Ascending aorta (tissue), 2 donors: ENCODE measurements at regions not wholly inside any gene's neighbourhood (a gene's known extent, or its start where the extent isn't known, plus 50 kb on each side); places are given as distances from the start of the nearest gene placed in this dataset.
A peak's percentile ranks its signal among the peaks of the same experiment; 100 is the strongest.
"Not testable (repeated sequence)": the region's sequence is repeated elsewhere in the genome, so short reads cannot be mapped to it uniquely, and the experiment has no call there.

Experiments used
- DNase-seq, 2 donors: peaks; one replicate each; pipeline ENCODE4 v3.0.0-alpha.2; 2019; ENCODE audit warnings: low spot score in 2 of 2
- H3K27ac ChIP-seq, 2 donors: fragments of 200-600 bp; sonication (generic); one replicate each; pipeline ENCODE4 v1.5.1; 2016 to 2017; ENCODE audit warnings: mild to moderate bottlenecking in 1 of 2
- H3K27me3 ChIP-seq: fragments of 200-600 bp; sonication (generic); one replicate; pipeline ENCODE4 v1.5.1; 2017
- H3K36me3 ChIP-seq, 2 donors: fragments of 200-600 bp; sonication (generic); one replicate each; pipeline ENCODE4 v1.5.1; 2016
- H3K4me1 ChIP-seq, 2 donors: fragments of 200-600 bp; sonication (generic); one replicate each; pipeline ENCODE4 v1.5.1; 2016 to 2017; ENCODE audit warnings: mild to moderate bottlenecking in 1 of 2
- H3K4me3 ChIP-seq, 2 donors: fragments of 200-600 bp; sonication (generic); one replicate each; pipeline ENCODE4 v1.5.1; 2016 to 2017; ENCODE audit warnings: mild to moderate bottlenecking in 1 of 2
- H3K9me3 ChIP-seq, 2 donors: fragments of 200-600 bp; sonication (generic); one replicate each; pipeline ENCODE4 v1.5.1; 2016
- CTCF ChIP-seq, 3 experiments: fragments of 200-600 bp in 2 of 3; fragments of 450-650 bp in 1 of 3; sonication (generic) in 2 of 3; IDR thresholded peaks; one replicate each; pipeline ENCODE4 v1.5.1; 2016 to 2019; ENCODE audit warnings: antibody characterized with exemption in 3 of 3, mild to moderate bottlenecking in 1 of 3, moderate library complexity in 1 of 3
- intact Hi-C: fragments of 100-400 bp; cut with DNase I; formaldehyde crosslinking; loops from one replicate; pipeline ENCODE4 v1.15.1; 2023

GRCh38 chr4:184335520-184335919 lies 117.8 kb upstream of the ENPP6 start:
- DNase-seq: no peak
- TF ChIP-seq CTCF (IDR thresholded peaks at IDR 0.05): no peak
- H3K36me3 ChIP-seq: no peaks in the 10 kb centered on the region
- H3K4me1 ChIP-seq: peaks cover 0 to 4% of the 10 kb centered on the region in 2 donors
- H3K4me3 ChIP-seq: no peak overlapping the region
- H3K9me3 ChIP-seq: peaks cover 0 to 7% of the 10 kb centered on the region in 2 donors
- H3K27ac ChIP-seq: no peak overlapping the region
- no peaks in the 10 kb centered on the region for H3K27me3 ChIP-seq
- intact Hi-C loops: no loop called here

- H3K27ac ChIP-seq, H3K9me3 ChIP-seq, H3K36me3 ChIP-seq, intact Hi-C loops, H3K27me3 ChIP-seq, DNase-seq, H3K4me1 ChIP-seq, H3K4me3 ChIP-seq: not testable (repeated sequence)
Observed at GRCh38 chr4:184333446-184333845, 115.8 kb upstream of the ENPP6 start.

GRCh38 chr4:184331268-184331995 lies 113.8 kb upstream of the ENPP6 start:
- H3K9me3 ChIP-seq: no peaks in the 10 kb centered on the region
- peaks cover 0 to 4% of the 10 kb centered on the region in 2 donors for H3K4me1 ChIP-seq
- DNase-seq: no peak
- no peaks in the 10 kb centered on the region for H3K27me3 ChIP-seq
- intact Hi-C loops: no loop called here
- no peak for TF ChIP-seq CTCF (IDR thresholded peaks at IDR 0.05)
- no peaks in the 10 kb centered on the region for H3K36me3 ChIP-seq
- no peak overlapping the region for H3K4me3 ChIP-seq
- H3K27ac ChIP-seq: no peak overlapping the region

- DNase-seq, H3K9me3 ChIP-seq, H3K4me1 ChIP-seq, H3K27me3 ChIP-seq, H3K4me3 ChIP-seq, H3K27ac ChIP-seq, intact Hi-C loops, H3K36me3 ChIP-seq: not testable (repeated sequence)
Observed at GRCh38 chr4:184330517-184331094, 112.9 kb upstream of the ENPP6 start.

GRCh38 chr4:184329659-184330400 lies 112.2 kb upstream of the ENPP6 start:
- Histone ChIP-seq H3K36me3 (no peaks in the 10 kb centered on the region), H3K9me3 (no peaks in the 10 kb centered on the region), H3K4me1 (peaks cover 0 to 4% of the 10 kb centered on the region in 2 donors), H3K27me3 (no peaks in the 10 kb centered on the region), H3K27ac (no peak overlapping the region), H3K4me3 (no peak overlapping the region)
- peak in 1 of 2 donors; percentile 75 for DNase-seq
- intact Hi-C loops: no loop called here
- no peak for TF ChIP-seq CTCF (IDR thresholded peaks at IDR 0.05)

GRCh38 chr4:184329235-184329634 lies 111.6 kb upstream of the ENPP6 start:
- Histone ChIP-seq H3K4me1 (peaks cover 0 to 4% of the 10 kb centered on the region in 2 donors), H3K27ac (no peak overlapping the region), H3K4me3 (no peak overlapping the region), H3K36me3 (no peaks in the 10 kb centered on the region), H3K9me3 (no peaks in the 10 kb centered on the region), H3K27me3 (no peaks in the 10 kb centered on the region)
- intact Hi-C loops: no loop called here
- no peak for DNase-seq
- no peak for TF ChIP-seq CTCF (IDR thresholded peaks at IDR 0.05)
